ENCODE measurements at regions not wholly inside any gene's neighbourhood (a gene's known extent, or its start where the extent isn't known, plus 50 kb on each side); places are given as distances from the start of the nearest gene placed in this dataset.

GRCh38 chr14:96683562-96684289 lies 113.5 kb upstream of the VRK1 start:
- no peaks in the 10 kb centered on the region for H4K20me1 ChIP-seq (replicated peaks; ENCODE audit: insufficient read depth)
- no peak overlapping the region for H3K27ac ChIP-seq (ENCODE audit: low read depth)
- H2AFZ ChIP-seq: no peak overlapping the region
- H3K36me3 Mint-ChIP-seq (ENCODE audit: low read depth): no peaks in the 10 kb centered on the region; the same call in 2 of the 3 replicates
- H3K36me3 ChIP-seq (ENCODE audit: insufficient read depth): no peaks in the 10 kb centered on the region
- H3K79me2 ChIP-seq (replicated peaks; ENCODE audit: insufficient read depth): no peaks in the 10 kb centered on the region
- peaks cover 9% of the 10 kb centered on the region for H3K4me1 Mint-ChIP-seq
- 0 out of 3 replicates have a peak, but pooled peaks cover 2% of the 10 kb centered on the region for H3K9me3 Mint-ChIP-seq
- H3K4me3 Mint-ChIP-seq: no peak overlapping the region; the same call in 2 of the 3 replicates
- ATAC-seq (no peak), DNase-seq (ENCODE audit: low spot score) (no peak)
- no peaks in the 10 kb centered on the region for H3F3A ChIP-seq (replicated peaks; ENCODE audit: low read depth)
- TF ChIP-seq NANOG (IDR thresholded peaks at IDR 0.05; ENCODE audit: borderline replicate concordance) (no peak), STAT1 (IDR thresholded peaks at IDR 0.05; ENCODE audit: unreplicated experiment) (no peak), REST (IDR thresholded peaks at IDR 0.05; ENCODE audit: unreplicated experiment) (no peak), ZNF462 (CRISPR knock-in tag; IDR thresholded peaks at IDR 0.05) (no peak), JUNB (IDR thresholded peaks at IDR 0.05; ENCODE audit: unreplicated experiment) (no peak), CREB1 (CRISPR knock-in tag; IDR thresholded peaks at IDR 0.05; ENCODE audit: low read depth) (no peak), POLR2AphosphoS5 (IDR thresholded peaks at IDR 0.05; ENCODE audit: low read depth) (no peak)
- 0 out of 2 replicates have a peak, but pooled peaks cover 4% of the 10 kb centered on the region for H3K4me1 ChIP-seq (ENCODE audit: insufficient read depth)
- H3K27me3 ChIP-seq (ENCODE audit: insufficient read depth): no peaks in the 10 kb centered on the region
- no peak overlapping the region for H3K4me3 ChIP-seq
- H3K27ac Mint-ChIP-seq: no peak overlapping the region
- H3K27me3 Mint-ChIP-seq (ENCODE audit: insufficient read depth, low read depth, poor library complexity): peaks cover 16% of the 10 kb centered on the region
- 0 out of 2 replicates have a peak, but pooled peaks cover 3% of the 10 kb centered on the region for H3K9me2 ChIP-seq (ENCODE audit: insufficient read depth)
- H3K4me2 ChIP-seq: no peak overlapping the region

Data from GM23338 (cell line).